ENCODE measurements at regions not wholly inside any gene's neighbourhood (a gene's known extent, or its start where the extent isn't known, plus 50 kb on each side); places are given as distances from the start of the nearest gene placed in this dataset.

DNA sequence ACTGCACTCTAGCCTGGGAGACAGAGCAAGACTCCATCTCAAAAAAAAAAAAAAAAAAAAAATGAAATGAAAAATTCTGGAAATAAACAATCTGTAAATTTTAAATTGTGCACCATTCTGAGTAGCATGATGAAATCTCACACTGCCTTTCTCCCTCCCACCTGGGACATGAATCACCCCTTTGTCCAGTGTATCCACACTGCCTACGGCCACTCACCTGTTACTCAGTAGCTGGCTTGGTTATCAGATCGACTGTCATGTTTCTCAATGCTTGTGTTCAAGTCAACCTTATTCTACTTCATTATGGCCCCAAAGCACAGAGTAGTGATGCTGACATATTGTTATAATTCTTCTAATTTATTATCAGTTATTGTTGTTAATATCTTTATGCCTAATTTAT is 58.7 kb upstream of the MTHFD1L start:
- TF ChIP-seq, protein P1, sequence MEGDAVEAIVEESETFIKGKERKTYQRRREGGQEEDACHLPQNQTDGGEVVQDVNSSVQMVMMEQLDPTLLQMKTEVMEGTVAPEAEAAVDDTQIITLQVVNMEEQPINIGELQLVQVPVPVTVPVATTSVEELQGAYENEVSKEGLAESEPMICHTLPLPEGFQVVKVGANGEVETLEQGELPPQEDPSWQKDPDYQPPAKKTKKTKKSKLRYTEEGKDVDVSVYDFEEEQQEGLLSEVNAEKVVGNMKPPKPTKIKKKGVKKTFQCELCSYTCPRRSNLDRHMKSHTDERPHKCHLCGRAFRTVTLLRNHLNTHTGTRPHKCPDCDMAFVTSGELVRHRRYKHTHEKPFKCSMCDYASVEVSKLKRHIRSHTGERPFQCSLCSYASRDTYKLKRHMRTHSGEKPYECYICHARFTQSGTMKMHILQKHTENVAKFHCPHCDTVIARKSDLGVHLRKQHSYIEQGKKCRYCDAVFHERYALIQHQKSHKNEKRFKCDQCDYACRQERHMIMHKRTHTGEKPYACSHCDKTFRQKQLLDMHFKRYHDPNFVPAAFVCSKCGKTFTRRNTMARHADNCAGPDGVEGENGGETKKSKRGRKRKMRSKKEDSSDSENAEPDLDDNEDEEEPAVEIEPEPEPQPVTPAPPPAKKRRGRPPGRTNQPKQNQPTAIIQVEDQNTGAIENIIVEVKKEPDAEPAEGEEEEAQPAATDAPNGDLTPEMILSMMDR (IDR thresholded peaks at IDR 0.05) = no peak
- TF ChIP-seq POLR2A (IDR thresholded peaks at IDR 0.05) = no peak

All from body of pancreas (tissue), 4 donors.